GM18951 (cell line): ENCODE measurements at regions not wholly inside any gene's neighbourhood (a gene's known extent, or its start where the extent isn't known, plus 50 kb on each side); places are given as distances from the start of the nearest gene placed in this dataset.
"Not testable (repeated sequence)": the region's sequence is repeated elsewhere in the genome, so short reads cannot be mapped to it uniquely, and the experiment has no call there.

ENCODE experiments used
- POLR2A ChIP-seq: IDR thresholded peaks from 4 replicates; pipeline ENCODE4 v1.6.1; 2011; ENCODE audit warnings: mild to moderate bottlenecking; ENCODE audit not compliant: insufficient read length, insufficient read depth; ENCODE audit errors: extremely low read depth
- in situ Hi-C: fragments of 300-500 bp; cut with MboI; formaldehyde crosslinking; loops from one replicate; pipeline ENCODE4 v1.12.0; 2022; ENCODE audit warnings: low sequenced_read_pairs, mixed read lengths, inconsistent platforms; ENCODE audit not compliant: unreplicated experiment

GRCh38 chr2:187644486-187644885 lies 90.3 kb upstream of the TFPI start:
- no peak for TF ChIP-seq POLR2A
- in situ Hi-C loops = no loop called here

GRCh38 chr2:187644981-187645380 lies 90.7 kb upstream of the TFPI start:
- no peak for TF ChIP-seq POLR2A
- in situ Hi-C loops = no loop called here

- TF ChIP-seq POLR2A = no peak
- in situ Hi-C loops = no loop called here
These were observed 92.3 kb upstream of the TFPI start for GRCh38 chr2:187646556-187646955.

GRCh38 chr2:187654535-187654934 lies 100.3 kb upstream of the TFPI start:
- TF ChIP-seq POLR2A = no peak
- in situ Hi-C loops = no loop called here

GRCh38 chr2:187655001-187655400 lies 100.8 kb upstream of the TFPI start:
- in situ Hi-C loops = no loop called here
- no peak for TF ChIP-seq POLR2A

GRCh38 chr2:187656123-187656522 lies 101.9 kb upstream of the TFPI start:
- TF ChIP-seq POLR2A = no peak
- in situ Hi-C loops = no loop called here

GRCh38 chr2:187658952-187659525 lies 104.8 kb upstream of the TFPI start:
- in situ Hi-C loops = no loop called here
- TF ChIP-seq POLR2A = no peak

- in situ Hi-C loops = not testable (repeated sequence)
These were observed 121.8 kb upstream of the TFPI start for GRCh38 chr2:187676050-187676449.

- TF ChIP-seq POLR2A = no peak
- in situ Hi-C loops = no loop called here
These were observed 125.2 kb upstream of the TFPI start for GRCh38 chr2:187679454-187679853.

- TF ChIP-seq POLR2A = no peak
- in situ Hi-C loops = no loop called here
These were observed 129.9 kb upstream of the TFPI start for GRCh38 chr2:187684174-187684573.

- no peak for TF ChIP-seq POLR2A
- in situ Hi-C loops = no loop called here
These were observed 132.3 kb upstream of the TFPI start for GRCh38 chr2:187686416-187687024.

GRCh38 chr2:187687585-187687984 lies 133.3 kb upstream of the TFPI start:
- in situ Hi-C loops = no loop called here
- no peak for TF ChIP-seq POLR2A

- in situ Hi-C loops = no loop called here
- TF ChIP-seq POLR2A = no peak
These were observed 135.1 kb upstream of the TFPI start for GRCh38 chr2:187689372-187689771.

- no peak for TF ChIP-seq POLR2A
- in situ Hi-C loops = no loop called here
These were observed 139.7 kb upstream of the TFPI start for GRCh38 chr2:187693923-187694322.

- in situ Hi-C loops = not testable (repeated sequence)
These were observed 142.4 kb upstream of the TFPI start for GRCh38 chr2:187696644-187697043.

- no peak for TF ChIP-seq POLR2A
- in situ Hi-C loops = no loop called here
These were observed 144.3 kb upstream of the TFPI start for GRCh38 chr2:187698374-187699110.
